ENCODE measurements at regions not wholly inside any gene's neighbourhood (a gene's known extent, or its start where the extent isn't known, plus 50 kb on each side); places are given as distances from the start of the nearest gene placed in this dataset.

DNA sequence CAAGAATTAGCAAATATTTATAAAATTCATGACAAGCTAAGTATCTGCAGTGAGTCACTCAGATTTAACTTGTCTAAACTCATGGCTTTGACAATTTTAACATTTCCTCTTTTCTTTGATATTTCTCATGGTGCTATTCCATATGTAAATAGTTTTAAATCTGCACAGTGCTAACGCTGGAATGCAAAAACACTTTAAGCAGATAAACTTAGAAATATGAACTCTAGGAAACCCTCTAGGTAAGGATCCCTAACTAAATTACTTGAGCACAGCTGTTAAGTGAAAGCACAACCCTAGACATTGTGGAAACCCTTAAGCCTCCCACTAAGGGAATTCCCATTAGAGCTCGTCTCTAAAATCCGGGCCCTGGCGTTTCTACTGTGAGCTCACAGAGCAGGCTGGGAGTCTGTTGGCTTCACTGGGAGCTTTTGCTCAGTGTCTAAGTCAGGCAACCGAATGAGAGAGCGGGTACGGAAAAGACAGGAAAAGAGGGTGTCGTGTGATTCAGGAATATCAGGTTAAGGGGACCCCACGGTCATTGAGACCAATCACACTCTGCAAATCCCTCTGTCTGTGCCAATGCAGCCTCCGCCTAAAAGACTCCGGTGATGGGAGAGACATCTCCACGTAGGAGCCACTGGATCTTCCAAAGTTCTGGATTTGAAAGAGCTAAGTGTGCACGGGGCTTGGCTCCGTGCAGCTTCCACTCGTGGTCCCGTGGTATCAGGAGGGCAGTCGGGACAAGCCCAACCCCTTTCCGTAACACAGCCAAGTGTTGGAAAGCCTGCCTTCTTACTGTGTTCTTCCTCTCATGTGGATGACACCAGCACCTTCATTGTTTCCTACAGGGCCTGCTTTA, 112.3 kb upstream of the RPS6KA2 start:
- TF ChIP-seq, protein P1, sequence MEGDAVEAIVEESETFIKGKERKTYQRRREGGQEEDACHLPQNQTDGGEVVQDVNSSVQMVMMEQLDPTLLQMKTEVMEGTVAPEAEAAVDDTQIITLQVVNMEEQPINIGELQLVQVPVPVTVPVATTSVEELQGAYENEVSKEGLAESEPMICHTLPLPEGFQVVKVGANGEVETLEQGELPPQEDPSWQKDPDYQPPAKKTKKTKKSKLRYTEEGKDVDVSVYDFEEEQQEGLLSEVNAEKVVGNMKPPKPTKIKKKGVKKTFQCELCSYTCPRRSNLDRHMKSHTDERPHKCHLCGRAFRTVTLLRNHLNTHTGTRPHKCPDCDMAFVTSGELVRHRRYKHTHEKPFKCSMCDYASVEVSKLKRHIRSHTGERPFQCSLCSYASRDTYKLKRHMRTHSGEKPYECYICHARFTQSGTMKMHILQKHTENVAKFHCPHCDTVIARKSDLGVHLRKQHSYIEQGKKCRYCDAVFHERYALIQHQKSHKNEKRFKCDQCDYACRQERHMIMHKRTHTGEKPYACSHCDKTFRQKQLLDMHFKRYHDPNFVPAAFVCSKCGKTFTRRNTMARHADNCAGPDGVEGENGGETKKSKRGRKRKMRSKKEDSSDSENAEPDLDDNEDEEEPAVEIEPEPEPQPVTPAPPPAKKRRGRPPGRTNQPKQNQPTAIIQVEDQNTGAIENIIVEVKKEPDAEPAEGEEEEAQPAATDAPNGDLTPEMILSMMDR (optimal IDR thresholded peaks at IDR 0.05 in 1 of 3, IDR thresholded peaks at IDR 0.05 in 1 of 3, conservative IDR thresholded peaks at IDR 0.05 in 1 of 3; ENCODE audit: extremely low read depth in 1 of 3, insufficient read depth in 2 of 3, low read length in 3 of 3), result no peak
- no peak for TF ChIP-seq EZH2 (IDR thresholded peaks at IDR 0.05; ENCODE audit: low read length)

Measured in keratinocyte (primary cell).